Bronchial epithelial cell (primary cell): ENCODE measurements at regions not wholly inside any gene's neighbourhood (a gene's known extent, or its start where the extent isn't known, plus 50 kb on each side); places are given as distances from the start of the nearest gene placed in this dataset.
"Not testable (repeated sequence)": the region's sequence is repeated elsewhere in the genome, so short reads cannot be mapped to it uniquely, and the experiment has no call there.

Experiments used
- DNase-seq: peaks from one replicate; pipeline ENCODE4 v3.0.0-alpha.2; 2010; ENCODE audit warnings: low read depth
- FAIRE-seq: peaks from 2 replicates; lab custom pipeline; 2011; peaks lifted over from hg19 to GRCh38; lab: Jason Lieb, UNC
- H3K27me3 ChIP-seq: 2 replicates; pipeline ENCODE4 v1.5.1; 2011; ENCODE audit warnings: low read length; ENCODE audit not compliant: control insufficient read depth, insufficient read depth
- H3K36me3 ChIP-seq: 2 replicates; pipeline ENCODE4 v1.5.1; 2011; ENCODE audit warnings: low read length; ENCODE audit not compliant: control insufficient read depth, insufficient read depth
- H3K4me3 ChIP-seq: 2 replicates; pipeline ENCODE4 v1.5.1; 2011; ENCODE audit warnings: mild to moderate bottlenecking, low read depth, low read length, control low read depth
- CTCF ChIP-seq: IDR thresholded peaks from 2 replicates; pipeline ENCODE4 v1.5.1; 2011; ENCODE audit warnings: mild to moderate bottlenecking, moderate library complexity, low read length, control low read depth, inconsistent platforms; ENCODE audit not compliant: insufficient read depth, severe bottlenecking

GRCh38 chr14:71554959-71555612, 377.1 kb upstream of the RGS6 start:
- TF ChIP-seq CTCF = no peak
- Histone ChIP-seq H3K36me3 (no peaks in the 10 kb centered on the region), H3K27me3 (no peaks in the 10 kb centered on the region), H3K4me3 (no peak overlapping the region)
- DNase-seq (no peak), FAIRE-seq (no peak)

- no peaks in the 10 kb centered on the region for H3K27me3 ChIP-seq
- no peak for FAIRE-seq
- H3K36me3 ChIP-seq = no peaks in the 10 kb centered on the region
- DNase-seq = peak; percentile 69
- H3K4me3 ChIP-seq = no peak overlapping the region
- no peak for TF ChIP-seq CTCF
Observed at GRCh38 chr14:71555654-71556559, 376.3 kb upstream of the RGS6 start.

GRCh38 chr14:71556730-71557129, 375.5 kb upstream of the RGS6 start:
- no peak for FAIRE-seq
- Histone ChIP-seq H3K4me3 (no peak overlapping the region), H3K36me3 (no peaks in the 10 kb centered on the region), H3K27me3 (no peaks in the 10 kb centered on the region)
- no peak for DNase-seq
- TF ChIP-seq CTCF = no peak

DNA sequence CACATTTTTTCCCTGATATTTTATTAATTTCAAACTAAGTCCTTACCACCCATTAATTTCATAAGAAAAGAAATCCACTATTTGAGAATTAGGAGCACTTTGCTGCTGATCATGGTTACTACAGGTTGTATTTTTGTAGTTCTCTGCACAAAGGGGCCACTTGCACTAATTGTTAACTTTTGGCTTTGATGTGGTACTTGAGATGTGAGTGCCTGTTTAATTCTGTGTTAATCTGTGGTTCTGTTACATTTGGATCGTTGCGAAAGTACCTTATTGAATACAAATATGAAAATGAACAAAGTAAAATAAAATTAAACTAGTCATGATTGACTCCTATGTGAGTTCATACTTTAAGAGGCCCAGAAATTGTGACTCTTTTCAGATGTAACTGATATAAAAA, 374.9 kb upstream of the RGS6 start:
- no peak for TF ChIP-seq CTCF
- no peaks in the 10 kb centered on the region for H3K36me3 ChIP-seq
- no peak for FAIRE-seq

DNA sequence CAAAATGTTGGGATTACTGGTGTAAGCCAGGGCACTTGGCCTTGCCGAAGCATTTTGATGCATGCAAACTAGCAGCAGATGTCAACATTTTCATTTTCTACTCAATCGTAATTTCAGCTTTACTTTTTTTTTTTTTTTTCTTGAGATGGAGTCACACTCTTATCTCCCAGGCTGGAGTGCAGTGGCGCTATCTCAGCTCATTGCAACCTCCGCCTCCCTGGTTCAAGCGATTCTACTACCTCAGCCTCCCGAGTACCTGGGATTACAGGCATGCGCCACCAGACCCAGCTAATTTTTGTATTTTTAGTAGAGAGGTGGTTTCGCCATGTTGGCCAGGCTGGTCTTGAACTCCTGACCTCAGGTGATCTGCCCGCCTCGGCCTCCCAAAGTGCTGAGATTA, 373.3 kb upstream of the RGS6 start:
- not testable (repeated sequence) for H3K27me3 ChIP-seq, H3K4me3 ChIP-seq, DNase-seq, FAIRE-seq, H3K36me3 ChIP-seq

More for the DNA sequence above, 374.9 kb upstream of the RGS6 start:
- H3K27me3 ChIP-seq = no peaks in the 10 kb centered on the region
- no peak for DNase-seq
- H3K4me3 ChIP-seq = no peak overlapping the region

DNA sequence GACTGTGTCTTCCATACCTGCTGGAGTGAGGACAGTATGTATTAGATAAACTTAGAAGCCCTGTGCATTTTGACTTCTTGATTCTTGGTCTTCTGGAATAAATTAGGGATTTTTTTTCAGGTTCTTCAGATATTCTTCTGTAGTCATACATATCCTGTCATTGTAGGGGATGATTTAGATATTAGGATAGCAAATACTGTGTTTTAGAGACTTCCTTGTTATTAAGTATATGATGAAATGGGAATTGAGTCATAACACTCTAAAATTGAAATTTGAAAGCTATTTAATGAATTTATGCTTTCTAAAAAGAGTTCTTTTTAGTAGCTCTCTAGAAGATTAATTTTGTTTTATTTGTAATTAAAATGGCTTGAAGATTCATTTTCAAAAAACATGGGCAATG, 371.5 kb upstream of the RGS6 start:
- no peak for DNase-seq
- Histone ChIP-seq H3K4me3 (no peak overlapping the region), H3K36me3 (no peaks in the 10 kb centered on the region), H3K27me3 (no peaks in the 10 kb centered on the region)
- FAIRE-seq = no peak
- no peak for TF ChIP-seq CTCF
